ENCODE measurements at regions not wholly inside any gene's neighbourhood (a gene's known extent, or its start where the extent isn't known, plus 50 kb on each side); places are given as distances from the start of the nearest gene placed in this dataset.

- ChIA-PET POLR2A (no interaction called here), CTCF (ENCODE audit: low intra/inter-chr PET ratio, low total read pairs) (no interaction called here)
- H3K4me3 ChIP-seq (replicated peaks in 1 of 3; ENCODE audit: insufficient read depth in 1 of 3, low read depth in 2 of 3, low read length in 3 of 3) = no peak overlapping the region
- H3K27me3 ChIP-seq (ENCODE audit: control insufficient read depth in 1 of 2, insufficient read depth in 2 of 2, low read length in 2 of 2) = peaks cover 0 to 3% of the 10 kb centered on the region in 2 experiments; a peak in 1 of 5 replicates
- DNase-seq (ENCODE audit: low spot score) (no peak), ATAC-seq (no peak), FAIRE-seq (no peak)
- no peak overlapping the region for H3K4me2 ChIP-seq (ENCODE audit: low read depth, low read length)
- no peak overlapping the region for H3K27ac ChIP-seq (ENCODE audit: extremely low read length, insufficient read depth, low read length)
- H2AFZ ChIP-seq (ENCODE audit: low read length) = no peak overlapping the region
- no peaks in the 10 kb centered on the region for H3K36me3 ChIP-seq (replicated peaks in 1 of 2; ENCODE audit: control insufficient read depth in 1 of 2, insufficient read depth in 2 of 2, low read length in 2 of 2)
- intact Hi-C loops (cut with micrococcal nuclease; ENCODE audit: unreplicated experiment) = no loop called here
- H3K79me2 ChIP-seq (ENCODE audit: insufficient read depth, low read length) = no peaks in the 10 kb centered on the region
- BruUV-seq (replicated peaks) = no TSS peak
- TF ChIP-seq GLI4 (CRISPR knock-in tag; IDR thresholded peaks at IDR 0.05; ENCODE audit: borderline replicate concordance) = no peak
- no peak for TF ChIP-seq HNF1B (CRISPR knock-in tag; IDR thresholded peaks at IDR 0.05)
- no peak for TF ChIP-seq ELF4 (CRISPR knock-in tag; IDR thresholded peaks at IDR 0.05; ENCODE audit: borderline replicate concordance)
- TF ChIP-seq ARID4A (CRISPR knock-in tag; IDR thresholded peaks at IDR 0.05; ENCODE audit: borderline replicate concordance) = no peak
- no peaks in the 10 kb centered on the region for H4K20me1 ChIP-seq (ENCODE audit: insufficient read depth, low read length)
- in situ Hi-C loops (cut with HindIII; ENCODE audit: extremely low pct_ligation_motif_present, low pct_unique_long_range_greater_than_20kb) = no loop called here
- no peak overlapping the region for H3K9ac ChIP-seq (ENCODE audit: insufficient read depth, low read depth, low read length)
- no peaks in the 10 kb centered on the region for H3K9me3 ChIP-seq (ENCODE audit: low read length)
- no peaks in the 10 kb centered on the region for H3K4me1 ChIP-seq (ENCODE audit: insufficient read depth, low read length)
Measured at GRCh38 chr3:27802849-27803248, 80.7 kb upstream of the EOMES start.

All from HepG2 (cell line).